ENCODE measurements at regions not wholly inside any gene's neighbourhood (a gene's known extent, or its start where the extent isn't known, plus 50 kb on each side); places are given as distances from the start of the nearest gene placed in this dataset.

DNA sequence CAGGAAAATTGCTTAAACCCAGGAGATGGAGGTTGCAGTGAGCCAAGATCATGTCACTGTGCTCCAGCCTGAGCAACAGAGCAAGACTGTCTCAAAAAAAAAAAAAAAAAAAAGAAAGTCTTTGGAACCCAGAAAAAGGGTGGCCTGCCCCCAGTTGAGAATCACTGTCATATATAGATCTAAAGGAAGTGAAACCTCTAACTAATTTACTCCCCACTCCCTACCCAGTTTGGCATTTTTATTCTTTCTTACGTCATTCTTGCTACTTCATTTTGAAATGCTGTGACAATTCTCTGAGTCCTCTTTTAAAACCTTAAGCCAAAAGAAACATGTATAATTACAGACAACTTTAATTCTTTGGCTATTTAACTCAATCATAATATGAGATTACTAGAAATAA, 254.8 kb downstream of the CDC5L start:
- no peak for DNase-seq

DNA sequence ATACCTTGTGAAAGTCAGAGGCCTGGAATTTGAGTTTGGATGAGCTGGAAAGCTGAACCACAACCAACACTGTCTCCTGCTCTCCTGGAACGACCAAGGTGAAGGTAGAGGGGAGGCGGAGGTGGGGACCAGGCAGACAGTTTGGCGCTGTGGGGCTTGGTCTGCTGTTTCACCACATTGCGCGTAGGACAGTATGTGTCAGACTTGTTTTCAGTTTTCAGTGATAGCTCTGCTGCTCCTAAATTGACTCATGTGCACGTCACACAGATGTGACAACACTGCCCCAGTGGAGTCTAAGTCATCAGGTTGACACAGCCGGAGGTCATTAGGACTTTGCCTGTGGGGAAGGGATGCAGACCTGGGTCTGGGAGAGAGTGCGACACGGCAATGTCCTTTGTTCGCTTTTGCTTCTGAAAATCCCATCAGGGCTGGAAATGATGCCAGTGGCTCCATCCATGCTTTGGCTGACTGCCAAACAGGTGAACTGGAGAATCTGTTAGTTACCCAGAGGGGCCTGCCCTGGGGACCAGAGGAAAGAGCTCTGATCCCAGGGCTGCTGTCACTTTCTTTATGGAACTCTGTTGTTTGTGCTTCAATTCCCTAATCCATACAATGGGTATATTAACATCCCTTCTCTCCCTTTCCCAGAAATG, 255.5 kb downstream of the CDC5L start:
- no peak for DNase-seq

DNA sequence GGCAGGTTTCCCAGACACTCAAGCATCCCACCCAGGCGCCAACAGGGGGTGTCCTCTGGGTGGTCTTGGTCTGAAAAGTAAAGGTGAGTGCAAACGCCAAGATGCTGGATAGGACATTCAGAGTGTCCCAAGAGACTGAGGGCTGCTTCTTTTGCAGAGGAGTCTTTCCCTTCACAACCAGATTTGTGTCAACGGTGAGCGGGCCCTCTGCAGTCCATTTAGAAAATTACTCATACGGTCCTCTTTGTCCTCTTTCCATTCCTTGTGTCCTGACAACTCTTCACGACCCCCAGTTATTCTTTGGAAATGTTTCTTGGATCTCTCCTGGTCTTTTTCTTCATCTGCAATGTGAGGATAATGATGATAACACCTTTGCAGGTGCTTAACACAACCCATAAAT, 257.8 kb downstream of the CDC5L start:
- no peak for DNase-seq

DNA sequence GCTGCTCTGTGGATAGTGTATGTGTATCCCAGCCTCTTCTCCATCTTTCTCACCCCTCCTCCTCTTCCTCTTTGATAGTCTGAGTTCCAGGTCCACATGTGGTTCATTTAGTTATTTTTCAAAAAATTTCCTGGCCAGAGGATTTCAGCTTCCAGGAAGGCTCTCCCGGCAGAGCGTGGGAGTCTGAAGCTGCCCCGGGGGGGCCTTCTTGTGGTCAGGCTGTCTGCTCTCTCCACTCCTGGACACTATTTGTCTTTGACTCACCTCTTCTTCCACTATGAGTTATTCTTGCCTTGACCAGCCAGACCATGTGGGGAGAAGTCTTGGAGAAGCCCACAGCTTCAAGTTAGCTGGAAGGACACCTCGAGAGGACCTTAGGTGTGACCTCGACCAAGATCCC, 258.8 kb downstream of the CDC5L start:
- DNase-seq: no peak

DNA sequence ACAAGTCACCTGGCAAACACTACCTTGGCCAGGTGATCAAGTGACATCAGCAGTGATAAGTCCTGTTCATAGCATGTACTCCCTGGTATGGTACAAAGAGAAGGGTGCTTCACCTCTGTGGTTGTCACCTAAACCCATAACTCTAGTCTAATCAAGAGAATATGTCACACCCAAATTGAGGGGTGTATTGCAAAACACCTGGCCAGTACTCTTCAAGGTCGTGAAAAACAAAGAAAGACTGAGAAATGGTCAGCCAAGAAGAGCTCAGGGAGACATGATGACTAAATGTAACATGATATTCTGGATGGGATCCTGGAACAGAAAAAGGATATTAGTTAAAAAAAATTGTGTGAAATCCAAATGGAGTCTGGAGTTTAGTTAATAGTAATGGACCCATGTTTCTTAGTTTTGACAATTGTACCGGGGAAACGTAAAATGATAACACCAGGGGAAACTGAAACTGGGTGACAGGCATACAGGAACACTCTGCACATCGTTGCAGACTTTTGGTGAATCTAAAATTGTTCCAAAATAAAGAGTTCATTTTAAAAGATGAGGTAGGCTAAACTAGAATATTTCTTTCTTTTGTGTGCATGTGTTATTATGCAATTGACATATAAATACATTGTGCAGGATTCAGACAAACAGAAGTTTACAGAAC, 262.0 kb downstream of the CDC5L start:
- no peak for DNase-seq

DNA sequence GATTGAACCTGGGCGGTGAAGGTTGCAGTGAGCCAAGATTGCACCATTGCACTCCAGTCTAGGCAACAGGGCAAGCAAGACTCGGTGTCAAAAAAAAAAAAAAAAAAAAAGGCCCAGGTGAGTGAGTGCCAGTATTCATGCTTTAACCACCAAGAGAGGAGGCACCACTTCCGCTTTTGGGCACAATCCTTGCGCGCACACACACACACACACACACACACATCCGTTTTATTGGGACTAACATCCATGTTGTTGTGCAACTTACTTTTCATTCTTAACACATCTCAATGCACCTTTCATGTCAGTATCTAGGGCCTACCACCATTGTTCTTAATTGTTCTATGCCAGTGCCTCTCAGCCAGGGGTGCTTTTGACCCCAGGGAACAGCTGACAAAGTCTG, 263.0 kb downstream of the CDC5L start:
- no peak for DNase-seq

DNA sequence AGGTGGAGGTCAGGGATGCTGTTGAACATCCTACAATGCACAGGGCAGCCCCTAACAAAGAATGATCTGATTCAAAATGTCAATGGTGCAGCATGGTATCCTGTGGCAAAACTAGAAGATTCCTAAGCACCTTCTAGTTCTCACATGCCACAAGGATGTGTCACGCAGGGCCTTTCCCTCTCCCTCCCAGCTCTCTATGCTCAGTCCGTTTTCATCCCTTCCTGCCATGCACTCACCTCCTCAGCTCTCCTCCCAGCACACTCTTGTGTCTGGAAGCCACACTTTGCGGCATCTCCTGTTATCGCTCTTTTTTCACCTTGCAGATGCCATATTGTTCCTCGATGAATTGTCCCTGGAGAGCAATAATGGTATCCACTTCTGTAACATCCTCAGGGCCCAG, 263.4 kb downstream of the CDC5L start:
- DNase-seq: no peak

DNA sequence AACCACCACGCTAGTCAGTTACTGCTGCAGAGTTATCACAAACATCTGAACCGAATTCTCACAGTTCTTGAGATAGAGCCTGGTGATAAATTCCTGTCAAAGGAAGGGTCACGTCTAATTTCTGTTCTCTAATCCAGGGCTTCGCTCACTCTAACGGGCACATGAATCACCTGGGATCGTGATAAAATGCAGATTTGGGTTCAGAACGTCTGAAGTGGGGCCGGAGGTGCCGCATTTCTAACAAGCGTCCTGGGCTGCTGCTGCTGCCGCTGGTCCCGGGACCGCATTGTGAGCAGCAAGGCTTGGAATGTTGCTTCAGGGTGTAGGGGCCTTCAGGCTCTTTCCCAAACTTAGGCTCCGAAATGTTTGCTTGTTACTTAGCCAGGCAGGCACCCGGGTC, 264.1 kb downstream of the CDC5L start:
- DNase-seq: no peak

DNA sequence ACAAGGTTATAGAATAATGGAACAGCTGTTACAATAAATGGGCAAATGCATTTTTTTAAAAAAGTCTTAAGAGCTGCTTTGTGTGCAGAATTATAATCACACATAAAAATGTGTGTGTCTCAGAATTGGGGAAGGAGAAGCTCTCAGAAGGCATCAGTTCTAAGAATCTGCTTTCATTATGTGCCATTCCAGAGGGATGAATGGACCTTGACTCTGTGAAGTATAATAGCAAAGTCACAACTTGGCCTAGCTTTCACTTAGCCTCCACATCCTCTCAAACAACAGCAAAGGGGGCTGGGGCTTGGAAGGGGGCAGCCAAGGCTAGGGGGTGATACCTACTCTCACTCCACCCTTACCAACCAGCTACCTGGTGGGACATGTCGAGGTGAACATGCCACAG, 265.0 kb downstream of the CDC5L start:
- no peak for DNase-seq

DNA sequence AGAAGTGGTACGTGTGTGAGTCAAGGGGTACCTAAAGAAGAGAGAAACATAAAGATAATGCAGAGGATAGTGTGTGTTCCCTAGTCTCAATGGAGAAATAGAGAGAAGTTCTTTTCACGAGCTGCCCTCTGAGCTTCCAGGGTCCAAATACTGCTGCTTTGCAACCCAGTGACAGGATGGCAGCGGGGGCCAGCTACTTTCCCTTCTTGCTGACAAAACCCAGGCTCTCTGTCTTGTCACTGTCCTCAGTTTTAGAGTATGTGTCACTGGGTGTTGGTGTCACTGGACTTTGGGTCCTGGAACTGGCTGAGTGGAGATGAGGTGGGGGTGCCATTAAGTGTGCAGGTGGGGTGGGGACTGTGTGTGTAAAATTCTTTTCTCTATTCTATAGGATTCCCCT, 265.6 kb downstream of the CDC5L start:
- DNase-seq: no peak

DNA sequence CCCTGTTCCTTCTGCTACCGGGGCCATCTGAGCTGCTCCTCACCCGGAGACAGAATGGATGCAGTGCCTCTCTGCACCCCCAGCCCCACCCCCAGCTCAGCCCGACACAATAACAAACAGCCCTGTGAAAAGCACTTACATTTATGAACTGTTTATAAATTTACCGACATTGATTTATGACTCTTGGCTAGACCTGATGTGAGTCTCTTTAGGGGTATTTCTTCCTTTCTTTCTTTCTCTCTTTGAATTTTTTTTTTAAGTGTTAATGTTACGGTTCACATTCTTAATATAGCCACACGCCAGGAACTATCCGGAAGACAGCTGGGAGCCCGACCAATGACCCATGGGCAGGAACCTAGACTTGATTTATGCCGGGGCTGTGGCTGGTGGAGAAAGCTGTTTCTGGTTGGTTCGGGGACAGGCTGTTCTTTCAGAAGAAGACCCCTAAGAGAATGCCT, 266.3 kb downstream of the CDC5L start:
- DNase-seq: no peak

DNA sequence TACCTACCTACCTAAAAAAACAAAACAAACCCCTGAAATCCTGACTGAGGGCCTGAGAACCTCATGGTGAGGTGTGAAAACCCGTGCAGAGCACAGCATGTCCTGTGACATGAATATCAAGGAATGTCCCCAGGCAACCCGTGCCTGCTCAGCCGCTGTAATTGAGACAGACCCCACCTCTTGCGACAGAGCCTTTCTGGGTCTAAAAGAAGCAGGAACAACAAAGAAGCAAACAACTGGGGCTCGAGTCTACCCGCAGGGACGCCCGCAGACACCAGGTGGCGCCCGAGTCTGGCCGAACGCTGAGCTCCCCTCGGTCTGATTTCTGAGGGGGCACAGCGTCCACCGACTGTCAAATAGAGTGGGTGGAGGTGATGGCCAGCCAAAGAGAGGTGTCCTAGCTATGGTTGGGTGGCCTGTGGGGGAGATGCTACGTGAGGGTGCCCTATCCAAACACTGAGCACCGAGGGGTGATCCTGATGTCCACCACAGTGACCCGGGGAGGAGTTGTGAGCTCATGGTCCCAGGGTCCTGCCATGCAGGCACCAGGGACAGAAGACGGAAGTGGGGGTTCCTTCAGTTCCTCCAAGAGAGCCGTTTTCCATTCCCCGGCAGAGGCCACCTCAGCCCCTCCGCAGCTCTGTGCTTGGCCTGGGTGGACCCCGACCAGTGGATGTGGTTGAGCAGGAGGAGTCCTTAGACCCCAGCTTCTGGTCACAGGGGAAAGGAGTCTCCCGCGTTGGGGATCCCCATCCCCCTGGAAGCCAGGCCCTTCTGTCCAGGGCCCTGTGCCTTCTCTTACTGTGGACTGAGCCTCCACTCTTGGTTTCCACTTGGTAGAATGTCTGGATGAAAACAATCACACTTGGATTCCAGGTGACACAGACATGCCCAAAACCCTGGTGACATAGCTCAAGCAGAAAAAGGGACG, 268.2 kb downstream of the CDC5L start:
- DNase-seq: peak; percentile 66

DNA sequence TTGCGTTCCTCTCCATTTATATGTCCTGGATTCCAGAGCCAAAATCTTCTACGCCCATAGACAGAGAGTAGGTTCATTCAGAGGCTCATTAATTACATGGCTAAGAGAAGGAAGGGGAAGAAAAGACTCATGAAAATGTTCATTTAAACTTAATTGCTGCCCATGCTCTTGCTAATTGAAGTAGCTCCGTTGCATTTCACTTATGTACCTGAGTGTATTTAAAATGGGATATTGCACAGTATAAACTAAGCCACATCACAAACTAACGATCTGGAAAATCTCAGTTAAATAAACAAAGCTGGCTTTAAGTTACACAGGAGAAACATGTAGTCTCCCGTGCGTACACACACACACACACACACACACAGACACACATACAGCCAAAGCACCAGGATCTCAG, 269.2 kb downstream of the CDC5L start:
- DNase-seq: no peak

DNA sequence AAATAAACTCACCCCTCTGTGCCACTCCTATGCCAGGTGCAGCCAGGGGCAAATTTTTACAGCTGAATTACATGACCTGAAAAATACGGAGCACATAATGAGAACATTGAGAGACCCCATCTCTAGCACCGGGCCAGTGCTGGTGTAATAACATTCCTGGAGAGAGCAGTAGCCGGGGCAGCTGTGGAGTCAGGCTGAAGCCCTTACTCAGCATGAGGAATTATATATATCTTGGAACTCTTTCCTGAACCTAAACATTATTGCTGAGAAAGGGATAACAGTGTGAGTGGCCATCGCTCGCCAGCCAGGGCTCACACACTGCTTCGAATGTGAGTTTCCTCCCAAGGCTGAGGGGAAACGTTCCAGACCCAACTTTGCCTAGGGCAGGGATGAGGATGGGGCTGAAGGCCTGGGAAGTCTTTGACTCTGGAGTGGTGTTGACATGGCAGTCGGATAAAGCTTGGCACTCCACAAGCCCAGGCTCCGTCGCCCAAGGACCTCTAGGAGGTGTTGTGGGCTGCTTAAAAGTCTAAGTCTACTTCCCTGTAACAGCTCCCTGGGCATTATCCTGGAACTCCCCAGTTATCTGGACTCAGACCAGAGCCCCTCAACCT, 269.8 kb downstream of the CDC5L start:
- DNase-seq: no peak

DNA sequence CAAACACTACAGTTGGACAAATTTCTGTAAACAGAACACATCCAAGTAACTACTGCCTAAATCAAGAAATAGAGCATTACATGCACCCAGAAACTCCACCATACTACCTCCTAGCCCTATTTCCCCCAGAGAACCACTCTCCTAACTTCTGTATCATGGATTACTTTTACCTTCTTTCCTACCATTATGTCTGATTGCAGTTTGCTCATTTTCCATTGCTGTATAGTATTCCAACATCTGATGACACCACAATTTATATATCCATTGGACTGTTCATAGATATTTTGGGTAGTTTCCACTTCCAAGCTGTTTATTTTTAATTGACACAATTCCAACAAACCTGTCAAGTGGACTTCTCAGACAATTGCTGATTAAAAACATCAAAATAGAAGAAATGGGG, 271.1 kb downstream of the CDC5L start:
- no peak for DNase-seq

DNA sequence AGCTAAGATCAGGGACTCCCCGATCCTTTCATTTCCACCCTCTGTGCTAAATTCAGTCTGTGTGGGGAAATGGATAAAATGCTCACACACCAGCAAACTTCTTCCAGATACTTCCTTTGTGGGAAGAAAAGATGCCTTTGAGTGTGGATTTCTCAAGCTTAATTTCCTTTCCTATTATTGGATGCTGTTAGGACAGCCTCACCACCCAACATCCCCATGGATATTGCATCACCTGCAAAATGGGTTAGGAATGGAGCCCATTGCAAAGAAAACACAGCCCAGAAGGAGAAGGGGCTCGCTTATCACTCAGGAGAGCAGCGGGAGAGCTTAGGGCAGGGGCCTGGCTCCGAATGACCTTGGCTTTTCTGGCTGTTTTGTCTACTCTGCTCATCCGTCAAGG, 272.2 kb downstream of the CDC5L start:
- DNase-seq: no peak

DNA sequence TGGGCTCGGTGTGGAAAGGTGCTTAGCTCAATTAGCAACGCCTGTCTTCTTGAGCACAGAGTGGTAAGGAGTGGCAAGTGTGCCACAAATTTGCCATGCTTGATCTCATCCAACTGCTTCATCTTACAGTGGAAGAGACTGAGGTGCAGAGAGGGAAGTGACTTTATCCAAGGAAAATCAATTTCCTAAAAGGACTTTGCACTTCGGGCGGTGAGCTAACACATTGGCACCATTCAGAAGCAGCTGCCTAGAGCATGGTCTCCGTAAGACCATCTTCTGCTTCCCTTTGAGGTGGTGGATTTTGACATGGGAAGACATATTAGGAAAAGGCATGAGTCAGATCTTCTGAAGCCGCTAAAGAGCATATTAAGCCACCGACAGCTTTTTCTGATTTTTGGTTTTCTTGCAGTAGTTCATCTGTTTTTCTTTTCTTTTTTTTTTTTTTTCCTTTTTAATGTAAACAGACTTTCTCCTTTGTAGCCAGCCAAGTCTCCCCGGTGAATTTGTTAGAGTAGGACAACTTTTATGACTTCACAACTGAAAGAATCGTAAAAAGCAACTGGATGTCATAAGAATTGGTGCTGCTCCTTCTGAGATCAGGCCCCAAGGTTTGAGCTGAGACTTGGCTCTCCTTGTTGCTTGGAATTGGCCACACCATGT, 273.2 kb downstream of the CDC5L start:
- no peak for DNase-seq

DNA sequence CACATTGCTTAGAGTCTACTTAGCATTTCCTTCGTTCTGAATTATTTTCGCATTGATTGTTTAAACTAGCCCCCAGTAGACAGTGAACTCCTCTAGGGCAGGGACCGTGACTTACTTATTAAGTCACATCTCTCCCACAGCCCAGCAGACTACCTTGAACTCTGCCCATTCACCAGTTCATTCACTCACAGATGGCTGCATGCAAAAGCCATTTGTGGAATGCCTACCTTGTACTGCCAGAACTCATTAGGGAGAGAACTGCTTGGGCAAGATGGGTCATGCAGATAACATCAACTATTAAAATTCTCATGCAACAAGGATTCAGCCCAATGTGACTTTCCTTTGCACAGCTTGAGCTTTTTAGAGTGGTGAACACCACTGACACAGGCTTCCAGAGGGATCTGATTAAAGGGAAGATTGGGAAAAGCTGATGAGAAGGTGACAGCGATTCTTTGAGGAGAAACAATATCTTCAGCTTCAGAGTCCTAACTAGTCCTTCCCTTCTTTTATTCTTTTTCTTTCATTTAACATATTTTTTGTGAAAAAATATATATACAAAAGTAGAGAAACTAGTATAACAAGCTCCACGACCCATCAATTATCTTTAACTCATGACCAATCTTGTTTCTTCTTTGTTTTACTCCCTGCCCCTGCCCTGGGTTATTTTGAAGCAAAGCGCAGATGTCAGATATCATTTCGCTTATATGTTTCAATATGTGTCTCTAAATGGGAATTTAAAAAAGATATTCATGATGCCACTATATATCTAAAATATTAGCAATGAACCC, 273.9 kb downstream of the CDC5L start:
- DNase-seq: no peak

DNA sequence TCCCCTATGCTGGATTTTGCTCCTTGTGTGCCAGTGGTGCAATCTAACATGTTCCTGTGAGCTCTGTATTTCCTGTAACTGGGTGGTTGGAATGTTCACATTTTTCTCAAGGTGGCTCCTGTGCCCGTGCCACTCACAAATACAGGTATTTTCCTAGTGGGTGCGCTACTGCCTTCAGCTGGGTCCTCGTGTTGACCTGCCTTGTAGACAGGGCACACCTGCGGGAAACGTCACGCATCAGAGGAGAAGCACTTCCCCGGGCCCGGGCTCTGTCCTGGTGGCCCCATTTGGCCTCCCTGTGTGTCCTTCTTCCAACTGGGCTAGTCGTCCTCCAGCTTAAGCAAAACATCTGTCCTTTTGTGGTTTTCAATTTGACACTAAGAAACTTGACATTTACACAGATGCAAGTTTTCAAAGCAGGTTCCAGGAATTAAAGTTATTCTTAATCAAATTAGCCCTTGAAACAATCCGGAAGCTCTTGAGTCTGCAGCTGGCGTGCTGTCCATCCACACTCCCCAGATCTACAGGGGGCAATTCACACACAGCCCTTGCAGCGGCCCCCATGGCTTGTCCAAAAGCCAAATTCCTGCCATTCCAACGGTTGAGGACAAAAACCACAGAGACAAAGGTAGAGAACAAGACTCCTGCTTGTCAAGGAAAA, 275.1 kb downstream of the CDC5L start:
- DNase-seq: no peak

DNA sequence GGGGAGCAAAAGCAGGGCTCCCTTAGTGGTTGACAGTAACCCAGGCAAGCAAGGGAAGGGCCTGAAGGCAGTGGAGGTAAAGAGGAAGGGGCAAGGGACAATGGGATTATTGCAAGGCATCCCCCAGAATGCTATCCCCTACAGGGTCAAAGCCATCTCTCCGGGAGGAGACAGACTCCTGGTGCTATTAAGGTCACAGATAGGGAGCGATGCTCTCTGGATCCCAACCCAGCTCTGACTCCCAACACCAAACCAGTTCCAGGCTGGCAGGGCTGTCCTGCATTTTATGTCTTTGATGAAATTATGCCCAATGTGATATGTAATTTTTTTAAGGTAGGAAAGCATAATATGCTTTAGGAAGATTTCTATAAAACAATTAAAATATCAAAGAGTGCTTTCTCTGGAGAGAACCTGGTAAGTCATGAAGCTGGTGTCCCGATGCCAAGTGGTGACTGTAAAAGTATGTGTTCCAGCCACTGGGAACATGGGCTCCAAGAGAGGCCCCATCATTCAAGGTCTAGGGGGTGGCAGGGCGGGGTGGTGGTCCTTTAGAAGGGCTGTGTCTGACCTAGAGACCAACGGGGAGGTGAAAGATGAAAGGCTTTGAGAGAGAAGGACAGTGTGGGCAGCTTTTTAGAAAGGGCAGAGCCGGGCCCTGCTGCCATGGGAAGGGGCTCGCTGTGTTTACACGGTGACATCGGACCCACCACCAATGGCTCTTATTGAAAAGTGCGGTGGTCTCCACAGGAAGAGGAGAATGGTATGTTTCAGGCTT, 276.5 kb downstream of the CDC5L start:
- DNase-seq: no peak

DNA sequence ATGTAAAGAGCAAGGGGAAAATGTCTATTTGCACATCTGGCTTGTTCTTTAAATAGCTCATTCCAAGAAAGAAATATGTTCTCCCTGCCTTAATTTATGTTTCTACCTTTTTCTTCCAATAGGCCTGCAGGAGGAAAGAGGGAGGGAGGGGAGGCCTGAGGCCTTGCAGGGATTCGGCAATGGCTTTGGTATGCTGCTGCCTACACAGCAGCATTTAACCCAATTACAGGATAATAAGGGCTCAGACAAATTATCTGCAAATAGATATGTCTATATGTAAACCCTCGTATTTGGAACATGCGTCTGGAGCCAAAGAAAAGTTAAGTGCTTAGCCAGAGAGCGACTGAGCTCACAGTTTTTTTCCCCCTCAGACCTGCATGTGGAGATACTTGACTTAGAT, 277.2 kb downstream of the CDC5L start:
- DNase-seq: no peak

Measured in effector CD8-positive, alpha-beta T cell (primary cell).